BLaER1 treated with 17β-estradiol and CSF1 and Interleukin-3, amounts not matched to agents 10 nM and 100 nM (cell line): ENCODE measurements at regions not wholly inside any gene's neighbourhood (a gene's known extent, or its start where the extent isn't known, plus 50 kb on each side); places are given as distances from the start of the nearest gene placed in this dataset.

Source experiments
- H3K27ac ChIP-seq, 11 experiments: shearing (Covaris generic); formaldehyde crosslinking; 2 replicates each; pipeline ENCODE4 v1.8.1; 2022
- H3K27me3 ChIP-seq, 11 experiments: shearing (Covaris generic); formaldehyde crosslinking; 2 replicates each; pipeline ENCODE4 v1.8.1; 2022
- H3K36me3 ChIP-seq, 11 experiments: shearing (Covaris generic); formaldehyde crosslinking; 2 replicates each; pipeline ENCODE4 v1.8.1; 2022
- H3K4me1 ChIP-seq, 10 experiments: shearing (Covaris generic); formaldehyde crosslinking; 2 replicates each; pipeline ENCODE4 v1.8.1; 2022
- H3K4me2 ChIP-seq, 11 experiments: shearing (Covaris generic); formaldehyde crosslinking; 2 replicates each; pipeline ENCODE4 v1.8.1; 2022
- H3K4me3 ChIP-seq, 10 experiments: shearing (Covaris generic); formaldehyde crosslinking; 2 replicates each; pipeline ENCODE4 v1.8.1; 2022
- H3K9ac ChIP-seq, 11 experiments: shearing (Covaris generic); formaldehyde crosslinking; 2 replicates each; pipeline ENCODE4 v1.8.1; 2022
- H3K9me3 ChIP-seq, 11 experiments: shearing (Covaris generic); formaldehyde crosslinking; replicated peaks in 1 of 11; 2 replicates each; pipeline ENCODE4 v1.8.1; 2022
- H4K20me1 ChIP-seq, 11 experiments: shearing (Covaris generic); formaldehyde crosslinking; 2 replicates each; pipeline ENCODE4 v1.8.1; 2022
- Cebpa-rat ChIP-seq, 11 experiments: shearing (Covaris generic); IDR thresholded peaks; 2 replicates each; pipeline ENCODE4 v1.8.1; 2022

GRCh38 chr5:2135354-2135753, 252.6 kb upstream of the IRX4 start:
- Histone ChIP-seq H3K9ac (peak overlapping the region in 1 of 11 experiments; percentile 11; a peak in 1 of 22 replicates), H4K20me1 (peaks cover 0 to 1% (median 0%) of the 10 kb centered on the region in 11 experiments; a peak in 1 of 22 replicates), H3K36me3 (no peaks in the 10 kb centered on the region), H3K27ac (0 out of 22 replicates have a peak overlapping the region, but pooled peaks of 1 of the 11 experiments have one; percentile 5), H3K4me3 (no peak overlapping the region), H3K4me2 (peak overlapping the region in 10 of 11 experiments; percentile 24 to 75 (median 55); a peak in 18 of 22 replicates), H3K27me3 (peaks cover under 1 to 8% (median 4%) of the 10 kb centered on the region in 11 experiments; a peak in 21 of 22 replicates), H3K9me3 (no peaks in the 10 kb centered on the region), H3K4me1 (peaks cover 9 to 34% (median 18%) of the 10 kb centered on the region in 10 experiments; a peak in 18 of 20 replicates)
- TF ChIP-seq Cebpa-rat (IDR thresholded peaks at IDR 0.05) = no peak

- peak overlapping the region in 1 of 11 experiments; percentile 12; a peak in 1 of 22 replicates for H3K27ac ChIP-seq
- H3K9ac ChIP-seq = peak overlapping the region in 1 of 11 experiments; percentile 11; a peak in 1 of 22 replicates
- TF ChIP-seq Cebpa-rat (IDR thresholded peaks at IDR 0.05) = no peak
- peaks cover 13 to 36% (median 21%) of the 10 kb centered on the region in 10 experiments for H3K4me1 ChIP-seq
- peaks cover 7 to 15% (median 11%) of the 10 kb centered on the region in 11 experiments for H3K27me3 ChIP-seq
- H4K20me1 ChIP-seq = peaks cover 0 to 6% (median 0%) of the 10 kb centered on the region in 11 experiments; a peak in 1 of 22 replicates
- H3K9me3 ChIP-seq = no peaks in the 10 kb centered on the region
- H3K36me3 ChIP-seq = no peaks in the 10 kb centered on the region
- no peak overlapping the region for H3K4me3 ChIP-seq
- H3K4me2 ChIP-seq = peak overlapping the region; percentile 24 to 75 (median 51); a peak in 20 of 22 replicates
Measured at GRCh38 chr5:2134543-2135292, 252.0 kb upstream of the IRX4 start.

GRCh38 chr5:2133936-2134335, 251.2 kb upstream of the IRX4 start:
- peak overlapping the region in 8 of 11 experiments; percentile 15 to 75 (median 59); a peak in 10 of 22 replicates for H3K4me2 ChIP-seq
- H3K27ac ChIP-seq = no peak overlapping the region
- TF ChIP-seq Cebpa-rat (IDR thresholded peaks at IDR 0.05) = no peak
- H3K4me1 ChIP-seq = peaks cover 19 to 44% (median 29%) of the 10 kb centered on the region in 10 experiments
- H3K27me3 ChIP-seq = peaks cover 15 to 22% (median 19%) of the 10 kb centered on the region in 11 experiments
- no peak overlapping the region for H3K9ac ChIP-seq
- no peaks in the 10 kb centered on the region for H3K36me3 ChIP-seq
- H3K4me3 ChIP-seq = no peak overlapping the region
- peaks cover 0 to 6% (median 0%) of the 10 kb centered on the region in 11 experiments; a peak in 1 of 22 replicates for H4K20me1 ChIP-seq
- H3K9me3 ChIP-seq = no peaks in the 10 kb centered on the region

- H3K36me3 ChIP-seq = no peaks in the 10 kb centered on the region
- no peak overlapping the region; a peak in 2 of 22 replicates for H3K4me2 ChIP-seq
- H3K4me1 ChIP-seq = peaks cover 23 to 51% (median 35%) of the 10 kb centered on the region in 10 experiments
- peaks cover 0 to 6% (median 0%) of the 10 kb centered on the region in 11 experiments; a peak in 1 of 22 replicates for H4K20me1 ChIP-seq
- TF ChIP-seq Cebpa-rat (IDR thresholded peaks at IDR 0.05) = no peak
- no peak overlapping the region for H3K4me3 ChIP-seq
- no peak overlapping the region for H3K27ac ChIP-seq
- no peaks in the 10 kb centered on the region for H3K9me3 ChIP-seq
- H3K9ac ChIP-seq = no peak overlapping the region
- peaks cover 21 to 31% (median 26%) of the 10 kb centered on the region in 11 experiments for H3K27me3 ChIP-seq
Measured at GRCh38 chr5:2133080-2133479, 250.4 kb upstream of the IRX4 start.

- H3K9ac ChIP-seq = no peak overlapping the region
- peaks cover 23 to 50% (median 35%) of the 10 kb centered on the region in 10 experiments for H3K4me1 ChIP-seq
- H3K4me3 ChIP-seq = no peak overlapping the region
- peaks cover 0 to 6% (median 0%) of the 10 kb centered on the region in 11 experiments; a peak in 1 of 22 replicates for H4K20me1 ChIP-seq
- H3K9me3 ChIP-seq = no peaks in the 10 kb centered on the region
- H3K36me3 ChIP-seq = no peaks in the 10 kb centered on the region
- H3K27me3 ChIP-seq = peaks cover 21 to 36% (median 29%) of the 10 kb centered on the region in 11 experiments
- H3K27ac ChIP-seq = no peak overlapping the region
- no peak for TF ChIP-seq Cebpa-rat (IDR thresholded peaks at IDR 0.05)
- H3K4me2 ChIP-seq = no peak overlapping the region
Measured at GRCh38 chr5:2132497-2132847, 249.7 kb upstream of the IRX4 start.

- Histone ChIP-seq H3K4me2 (no peak overlapping the region), H3K4me1 (peaks cover 23 to 45% (median 34%) of the 10 kb centered on the region in 10 experiments), H3K9me3 (no peaks in the 10 kb centered on the region), H4K20me1 (peaks cover 0 to 6% (median 0%) of the 10 kb centered on the region in 11 experiments; a peak in 1 of 22 replicates), H3K4me3 (no peak overlapping the region), H3K27ac (no peak overlapping the region), H3K9ac (no peak overlapping the region), H3K36me3 (no peaks in the 10 kb centered on the region), H3K27me3 (peaks cover 21 to 37% (median 30%) of the 10 kb centered on the region in 11 experiments)
- TF ChIP-seq Cebpa-rat (IDR thresholded peaks at IDR 0.05) = no peak
Measured at GRCh38 chr5:2131826-2132496, 249.2 kb upstream of the IRX4 start.

- H3K9ac ChIP-seq = no peak overlapping the region
- H3K4me2 ChIP-seq = peak overlapping the region in 1 of 11 experiments; percentile 38; a peak in 2 of 22 replicates
- H3K4me3 ChIP-seq = no peak overlapping the region
- no peak overlapping the region for H3K27ac ChIP-seq
- H3K4me1 ChIP-seq = peaks cover 23 to 45% (median 32%) of the 10 kb centered on the region in 10 experiments
- H3K9me3 ChIP-seq = no peaks in the 10 kb centered on the region
- peaks cover 21 to 37% (median 30%) of the 10 kb centered on the region in 11 experiments for H3K27me3 ChIP-seq
- peaks cover 0 to 6% (median 0%) of the 10 kb centered on the region in 11 experiments; a peak in 1 of 22 replicates for H4K20me1 ChIP-seq
- TF ChIP-seq Cebpa-rat (IDR thresholded peaks at IDR 0.05) = no peak
- H3K36me3 ChIP-seq = no peaks in the 10 kb centered on the region
Measured at GRCh38 chr5:2131196-2131595, 248.5 kb upstream of the IRX4 start.

GRCh38 chr5:2130361-2130760, 247.6 kb upstream of the IRX4 start:
- Histone ChIP-seq H3K27ac (no peak overlapping the region), H4K20me1 (0 out of 22 replicates have a peak, but pooled peaks cover 0 to 6% (median 0%) of the 10 kb centered on the region in 11 experiments), H3K4me3 (no peak overlapping the region), H3K27me3 (peaks cover 21 to 37% (median 32%) of the 10 kb centered on the region in 11 experiments), H3K4me2 (peak overlapping the region in 3 of 11 experiments; percentile 58 to 79 (median 66); a peak in 3 of 22 replicates), H3K9me3 (no peaks in the 10 kb centered on the region), H3K4me1 (peaks cover 21 to 51% (median 37%) of the 10 kb centered on the region in 10 experiments), H3K36me3 (no peaks in the 10 kb centered on the region), H3K9ac (no peak overlapping the region)
- no peak for TF ChIP-seq Cebpa-rat (IDR thresholded peaks at IDR 0.05)
